ENCODE measurements at regions not wholly inside any gene's neighbourhood (a gene's known extent, or its start where the extent isn't known, plus 50 kb on each side); places are given as distances from the start of the nearest gene placed in this dataset.

- DNase-seq = no peak
Measured at GRCh38 chr2:196546151-196546919, 93.2 kb upstream of the CCDC150 start.

- DNase-seq = no peak
Measured at GRCh38 chr2:196549052-196549451, 90.5 kb upstream of the CCDC150 start.

- no peak for DNase-seq
Measured at GRCh38 chr2:196551014-196551413, 88.5 kb upstream of the CCDC150 start.

- DNase-seq = no peak
Measured at GRCh38 chr2:196555161-196555560, 84.4 kb upstream of the CCDC150 start.

GRCh38 chr2:196555726-196556125 lies 83.8 kb upstream of the CCDC150 start:
- no peak for DNase-seq

GRCh38 chr2:196558497-196558896 lies 81.0 kb upstream of the CCDC150 start:
- DNase-seq = no peak

GRCh38 chr2:196563876-196564275 lies 75.6 kb upstream of the CCDC150 start:
- DNase-seq = no peak

GRCh38 chr2:196565106-196565765 lies 74.3 kb upstream of the CCDC150 start:
- DNase-seq = no peak

- no peak for DNase-seq
Measured at GRCh38 chr2:196565982-196566381, 73.5 kb upstream of the CCDC150 start.

GRCh38 chr2:196566961-196567666 lies 72.4 kb upstream of the CCDC150 start:
- DNase-seq = no peak

- no peak for DNase-seq
Measured at GRCh38 chr2:196568506-196568905, 71.0 kb upstream of the CCDC150 start.

GRCh38 chr2:196584903-196585302 lies 54.6 kb upstream of the CCDC150 start:
- DNase-seq = no peak

- peak; percentile 68 for DNase-seq
Measured at GRCh38 chr2:196586511-196586991, 53.0 kb upstream of the CCDC150 start.

GRCh38 chr2:196587056-196587455 lies 52.5 kb upstream of the CCDC150 start:
- DNase-seq = no peak

- DNase-seq = no peak
Measured at GRCh38 chr2:196587739-196588138, 51.8 kb upstream of the CCDC150 start.

GRCh38 chr2:196589419-196589818 lies 50.1 kb upstream of the CCDC150 start:
- no peak for DNase-seq
